ENCODE measurements at regions not wholly inside any gene's neighbourhood (a gene's known extent, or its start where the extent isn't known, plus 50 kb on each side); places are given as distances from the start of the nearest gene placed in this dataset.

DNA sequence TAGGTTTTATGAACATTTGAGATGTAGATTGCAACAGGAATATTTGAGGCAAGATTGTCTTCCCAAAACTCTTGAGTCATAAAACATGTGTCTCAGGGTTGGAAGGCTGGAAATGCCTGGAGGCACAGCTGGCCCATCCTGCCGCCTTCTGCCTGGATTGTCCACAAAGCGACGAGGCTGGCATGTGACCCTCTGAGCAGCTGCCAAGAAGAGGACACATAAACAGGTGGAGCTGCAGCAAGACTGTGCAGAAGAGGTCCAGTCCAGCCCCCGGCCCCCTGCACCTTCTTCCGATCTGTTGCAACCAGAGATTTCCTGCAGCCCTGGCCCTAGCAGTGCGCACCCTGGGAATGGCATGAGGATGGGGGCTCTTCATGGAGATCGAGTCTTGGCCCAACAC, 101.9 kb upstream of the BCOR start:
- in situ Hi-C loops (cut with MboI; ENCODE audit: low sequenced_read_pairs): no loop called here

DNA sequence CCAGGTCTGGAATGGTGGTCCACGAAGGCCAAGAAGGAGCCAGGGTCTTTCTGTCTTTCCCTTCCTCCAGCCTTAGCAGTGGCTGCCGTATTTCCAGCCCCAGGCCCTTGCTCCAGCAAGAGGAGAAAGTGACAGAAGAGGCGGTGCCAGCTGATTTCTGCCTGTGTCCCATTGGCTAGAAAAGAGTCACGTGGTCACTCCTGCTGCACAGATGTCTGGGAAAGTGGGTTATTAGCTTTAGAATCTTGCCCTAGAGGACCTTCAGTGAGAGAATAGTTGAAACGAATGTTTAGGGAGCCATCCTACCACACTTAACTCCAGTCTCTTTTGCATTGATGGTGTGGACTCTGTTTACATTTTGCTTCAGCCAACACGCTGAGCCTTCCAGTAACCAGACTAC, 99.3 kb upstream of the BCOR start:
- in situ Hi-C loops (cut with MboI; ENCODE audit: low sequenced_read_pairs): no loop called here

DNA sequence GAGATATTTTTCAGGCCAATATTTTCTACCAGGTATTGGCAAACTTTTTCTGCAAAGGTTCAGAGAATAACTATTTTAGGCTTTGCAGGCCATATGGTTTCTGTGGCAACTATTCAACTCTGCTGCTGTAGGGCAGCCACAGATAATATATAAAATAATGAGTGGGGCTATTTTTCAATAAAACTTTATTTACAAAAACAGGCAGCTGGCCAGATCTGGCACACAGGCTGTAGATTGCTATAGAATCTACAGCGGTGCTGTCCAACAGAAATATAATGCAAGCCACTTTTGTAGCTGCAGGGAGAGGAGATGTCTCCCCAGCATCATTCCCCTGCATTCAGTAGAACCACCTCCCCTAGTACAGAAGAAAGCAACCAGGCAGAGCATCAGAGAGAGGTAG, 97.6 kb upstream of the BCOR start:
- in situ Hi-C loops (cut with MboI; ENCODE audit: low sequenced_read_pairs): no loop called here

DNA sequence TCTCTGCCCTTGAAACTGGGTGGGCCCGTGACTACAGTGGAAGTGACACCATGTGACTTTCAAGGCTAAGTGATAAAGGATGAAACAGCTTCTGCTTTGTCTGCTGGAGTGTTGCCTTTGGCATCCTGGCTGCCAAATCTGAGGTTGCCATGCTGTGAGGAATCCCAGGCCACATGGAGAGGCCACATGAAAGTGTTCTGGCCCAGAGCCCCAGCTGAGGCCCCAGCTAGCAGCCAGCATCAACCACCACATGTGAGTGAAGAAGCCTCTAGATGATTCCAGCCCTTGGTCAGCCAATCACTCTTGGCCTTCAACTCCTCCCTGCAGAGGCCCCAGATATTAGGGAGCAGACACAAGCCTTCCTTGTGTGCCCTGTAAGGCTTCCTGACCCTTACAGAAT, 94.4 kb upstream of the BCOR start:
- in situ Hi-C loops (cut with MboI; ENCODE audit: low sequenced_read_pairs): no loop called here

DNA sequence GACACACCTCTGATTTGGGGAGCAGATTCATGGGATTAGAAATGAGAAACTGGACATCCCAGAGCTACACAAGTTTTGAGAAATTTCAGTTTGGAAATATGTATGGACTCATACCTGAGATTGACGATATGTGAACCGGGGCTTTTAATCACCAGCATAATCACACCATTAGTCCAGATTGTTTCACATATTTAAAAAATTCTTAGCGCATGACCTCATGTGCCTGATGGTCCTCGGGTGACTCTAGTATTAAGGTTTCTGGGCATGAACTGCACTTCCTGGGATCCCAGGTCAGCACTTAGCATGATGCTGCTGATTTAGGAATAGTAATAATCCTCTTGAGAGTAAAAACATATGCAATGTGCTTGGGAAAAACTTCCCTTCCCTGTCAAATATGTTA, 91.9 kb upstream of the BCOR start:
- in situ Hi-C loops (cut with MboI; ENCODE audit: low sequenced_read_pairs): no loop called here

DNA sequence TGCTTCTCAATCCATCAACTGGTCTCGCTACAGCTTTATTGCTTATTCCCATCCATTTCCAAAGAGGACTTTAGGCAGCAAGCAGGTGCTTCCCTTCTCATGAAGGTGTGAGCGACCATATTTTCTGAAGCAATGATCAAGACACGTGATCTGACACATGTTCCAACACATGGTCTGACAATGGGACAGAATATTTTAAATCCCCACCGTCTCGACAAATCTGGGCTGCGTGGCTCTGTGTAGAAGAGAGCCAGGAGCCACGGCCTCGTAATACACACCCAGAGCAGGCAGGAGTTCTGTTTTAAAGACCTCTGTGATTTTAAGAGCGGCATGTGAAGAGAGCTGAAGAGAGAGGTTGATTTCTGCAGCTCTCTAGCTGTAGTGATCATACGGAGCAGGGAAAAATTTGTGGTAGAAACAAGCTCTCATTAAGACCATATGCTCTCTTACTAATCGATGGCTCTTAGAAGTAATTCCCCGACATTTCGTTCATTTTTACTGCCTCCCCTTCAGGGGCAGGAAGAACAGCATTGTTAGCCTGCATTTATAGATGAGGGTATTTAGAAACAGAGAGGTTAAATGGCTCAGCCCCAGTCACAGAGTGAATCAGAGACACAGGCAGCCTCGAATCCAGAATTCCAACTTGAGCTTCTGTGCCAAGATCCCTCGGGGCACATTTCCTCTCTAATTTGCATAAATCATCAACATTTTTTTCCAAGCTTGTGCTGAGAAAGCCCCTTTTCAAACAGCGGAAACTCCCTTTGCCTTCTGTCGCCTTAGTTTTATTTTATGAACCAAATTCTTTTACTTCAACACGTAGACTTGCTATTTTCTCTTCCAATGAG, 91.0 kb upstream of the BCOR start:
- in situ Hi-C loops (cut with MboI; ENCODE audit: low sequenced_read_pairs): no loop called here

DNA sequence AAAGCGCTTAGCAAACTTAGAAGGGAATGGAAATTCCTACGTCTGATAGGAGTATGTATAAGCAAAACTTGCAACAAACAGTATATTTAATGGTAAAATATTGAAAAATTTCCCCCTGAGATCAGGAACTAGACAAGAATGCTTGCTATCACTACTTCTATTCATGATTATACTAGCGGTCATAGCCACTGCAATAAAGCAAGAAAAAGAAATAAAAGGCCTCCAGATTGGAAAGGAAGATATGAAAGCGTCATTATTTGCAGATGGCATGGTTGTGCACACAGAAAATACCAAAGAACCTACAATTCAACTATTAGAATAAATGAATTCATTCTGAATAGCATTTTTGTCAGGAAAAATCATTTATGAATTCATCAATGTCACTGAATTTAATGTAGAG, 87.2 kb upstream of the BCOR start:
- in situ Hi-C loops (cut with MboI; ENCODE audit: low sequenced_read_pairs): no loop called here

DNA sequence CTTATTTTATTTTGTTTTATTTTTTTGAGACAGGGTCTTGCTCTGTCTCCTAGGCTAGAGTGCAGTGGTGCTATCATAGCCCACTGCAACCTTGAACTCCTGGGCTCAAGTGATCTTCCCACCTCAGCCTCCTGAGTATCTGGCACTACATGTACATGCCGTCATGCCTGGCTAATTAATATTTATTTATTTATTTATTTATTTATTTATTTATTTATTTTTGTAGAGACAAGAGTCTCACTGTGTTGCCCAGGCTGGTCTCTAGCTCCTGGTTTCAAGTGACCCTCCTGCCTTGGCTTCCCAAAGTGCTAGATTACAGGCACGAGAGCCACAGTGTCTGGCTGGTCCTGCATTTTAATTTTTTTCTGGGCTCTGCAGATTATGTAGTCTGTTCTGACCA, 84.9 kb upstream of the BCOR start:
- in situ Hi-C loops (cut with MboI; ENCODE audit: low sequenced_read_pairs): no loop called here

DNA sequence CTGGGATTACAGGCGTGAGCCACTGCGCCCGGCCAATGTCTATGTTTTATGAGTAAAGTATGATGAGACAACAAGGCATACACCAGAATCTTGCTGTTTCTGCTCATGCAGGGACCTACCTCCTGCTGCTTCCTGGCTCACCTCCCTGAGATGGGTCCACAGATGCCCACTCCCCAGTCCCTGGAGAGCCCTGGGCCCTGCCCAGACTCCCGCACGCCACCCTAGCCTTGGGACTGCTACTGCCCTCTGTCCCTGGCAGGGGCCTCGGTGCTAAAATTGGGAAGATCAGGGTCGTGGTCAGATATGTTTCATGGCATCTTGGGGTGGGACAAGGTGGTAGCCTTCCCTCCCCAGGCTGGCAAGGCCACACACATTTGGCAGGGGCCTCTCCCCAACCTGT, 84.3 kb upstream of the BCOR start:
- in situ Hi-C loops (cut with MboI; ENCODE audit: low sequenced_read_pairs): no loop called here

DNA sequence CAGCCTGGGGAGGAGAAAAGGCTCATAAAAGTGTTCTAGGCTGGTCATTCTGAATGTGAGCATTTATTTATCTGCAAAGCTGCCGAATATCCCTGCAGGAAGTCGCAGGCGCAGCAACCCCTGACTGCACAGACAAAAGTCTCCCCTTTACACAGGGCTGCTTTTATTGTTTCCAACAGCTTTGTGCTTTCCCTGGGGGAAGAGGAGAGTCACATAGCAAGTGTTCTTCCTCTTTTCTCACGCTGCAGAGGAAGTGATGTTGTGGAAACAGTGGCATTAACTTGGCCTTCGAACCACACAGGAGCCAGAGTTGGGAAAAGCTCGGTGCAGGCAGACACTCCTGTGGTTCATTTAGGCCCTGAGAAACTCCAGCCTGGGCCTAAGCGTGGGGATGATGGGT, 81.5 kb upstream of the BCOR start:
- in situ Hi-C loops (cut with MboI; ENCODE audit: low sequenced_read_pairs): no loop called here

DNA sequence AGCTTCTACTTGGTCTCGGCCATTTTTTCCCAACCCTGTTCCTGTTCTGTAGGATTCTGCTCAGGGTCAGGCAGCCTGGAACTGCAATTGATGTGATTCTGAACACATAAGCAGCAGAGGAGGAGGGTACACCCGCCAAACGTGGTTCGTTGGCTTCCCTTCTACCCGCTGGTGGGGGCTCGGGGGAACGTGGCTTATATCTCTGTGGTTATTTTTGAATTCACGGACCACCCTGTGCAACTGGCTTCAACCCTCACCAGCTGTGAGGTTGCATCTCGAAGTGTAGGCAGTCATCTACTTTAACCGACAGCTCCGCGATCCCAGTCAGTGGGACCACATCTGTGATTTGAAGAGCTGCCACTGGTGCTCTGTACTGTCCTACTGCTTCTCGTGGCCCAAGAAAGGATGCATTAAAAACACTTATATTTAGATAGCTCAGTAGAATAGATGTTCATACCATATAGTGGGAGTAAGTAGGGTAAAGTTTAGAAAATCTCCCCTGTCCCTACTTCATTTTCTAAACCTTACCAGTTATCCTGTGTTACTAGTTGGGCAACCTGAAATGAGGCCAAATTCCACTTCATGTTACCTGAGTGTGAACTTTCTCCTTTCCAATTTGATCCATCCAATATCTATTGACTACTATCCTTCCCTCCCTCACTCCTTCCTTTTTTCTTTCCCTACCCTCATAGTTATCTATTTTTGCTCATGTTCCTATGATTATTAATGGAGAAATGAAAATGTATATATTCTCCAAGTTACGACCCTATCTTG, 80.4 kb upstream of the BCOR start:
- in situ Hi-C loops (cut with MboI; ENCODE audit: low sequenced_read_pairs): no loop called here

DNA sequence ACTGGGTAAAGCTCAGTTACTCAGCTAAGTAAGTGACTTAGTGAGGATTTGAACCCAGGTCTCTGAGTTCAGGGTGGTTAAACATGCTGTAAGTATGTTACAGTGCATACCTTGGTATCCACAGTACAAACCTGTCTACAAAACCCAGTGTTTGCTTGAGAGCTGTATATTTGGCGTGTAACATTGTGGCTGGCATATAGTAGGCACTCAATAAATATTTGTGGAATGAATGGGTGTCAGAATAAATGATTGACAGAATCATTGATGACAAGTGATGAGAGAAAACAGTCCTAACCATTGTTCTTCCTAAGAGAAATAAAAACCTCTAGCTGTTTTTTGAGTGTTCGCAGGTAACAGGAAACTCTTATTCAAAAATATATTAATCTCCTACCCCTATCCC, 79.7 kb upstream of the BCOR start:
- in situ Hi-C loops (cut with MboI; ENCODE audit: low sequenced_read_pairs): no loop called here

DNA sequence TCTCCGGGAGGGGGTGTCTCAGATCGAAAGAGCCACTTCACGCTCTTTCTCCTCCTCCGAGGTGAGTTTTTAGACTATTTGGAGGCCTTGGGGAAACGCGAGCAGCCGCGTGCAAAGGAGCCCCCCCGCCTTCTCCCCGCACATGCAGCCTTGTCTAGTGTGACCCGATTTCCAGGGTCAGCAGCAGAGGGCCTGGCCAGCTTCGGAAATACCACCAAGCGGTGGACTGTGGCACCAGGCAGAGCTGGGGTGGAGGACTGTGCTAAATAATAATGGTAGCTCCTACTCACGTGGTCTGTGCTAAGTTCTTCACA, 79.3 kb upstream of the BCOR start:
- in situ Hi-C loops (cut with MboI; ENCODE audit: low sequenced_read_pairs): no loop called here

DNA sequence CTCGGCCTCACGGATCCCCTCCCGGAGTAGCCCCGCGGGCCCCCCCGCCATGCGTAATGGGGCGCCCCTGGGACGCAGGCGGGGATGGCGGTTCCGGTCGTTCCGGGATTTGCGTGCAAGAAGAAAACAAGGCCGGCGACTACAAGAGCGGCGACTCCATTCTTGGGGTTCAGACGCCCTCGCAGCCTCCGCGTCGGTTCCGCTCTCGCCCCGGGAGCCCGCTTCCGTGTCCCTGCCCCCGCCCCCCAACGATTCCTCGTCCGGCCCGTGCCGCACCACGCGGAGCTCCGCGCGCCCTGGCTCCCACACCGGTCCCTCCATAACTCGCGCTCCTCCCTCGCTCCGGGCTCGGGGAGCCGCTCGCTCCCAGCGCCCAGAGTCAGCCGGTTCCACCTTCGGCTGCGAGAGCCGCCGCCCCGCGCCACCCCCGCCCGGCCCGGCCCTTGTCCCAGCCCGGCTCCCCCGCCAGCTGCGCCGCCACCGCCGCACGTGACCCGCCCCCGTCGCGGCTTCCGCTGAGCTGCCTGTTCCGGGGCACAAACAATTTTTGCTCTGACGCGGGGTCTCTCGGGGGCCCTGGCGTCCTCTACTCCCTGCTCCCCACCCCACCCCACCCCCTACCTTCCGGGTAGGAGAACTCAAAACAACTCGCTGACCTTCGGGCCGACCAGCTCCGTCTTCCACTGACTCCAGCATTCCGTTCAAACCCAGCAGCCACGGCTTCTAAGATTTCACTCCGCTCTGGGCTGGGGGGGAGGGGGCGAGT, 78.8 kb upstream of the BCOR start:
- in situ Hi-C loops (cut with MboI; ENCODE audit: low sequenced_read_pairs): no loop called here

DNA sequence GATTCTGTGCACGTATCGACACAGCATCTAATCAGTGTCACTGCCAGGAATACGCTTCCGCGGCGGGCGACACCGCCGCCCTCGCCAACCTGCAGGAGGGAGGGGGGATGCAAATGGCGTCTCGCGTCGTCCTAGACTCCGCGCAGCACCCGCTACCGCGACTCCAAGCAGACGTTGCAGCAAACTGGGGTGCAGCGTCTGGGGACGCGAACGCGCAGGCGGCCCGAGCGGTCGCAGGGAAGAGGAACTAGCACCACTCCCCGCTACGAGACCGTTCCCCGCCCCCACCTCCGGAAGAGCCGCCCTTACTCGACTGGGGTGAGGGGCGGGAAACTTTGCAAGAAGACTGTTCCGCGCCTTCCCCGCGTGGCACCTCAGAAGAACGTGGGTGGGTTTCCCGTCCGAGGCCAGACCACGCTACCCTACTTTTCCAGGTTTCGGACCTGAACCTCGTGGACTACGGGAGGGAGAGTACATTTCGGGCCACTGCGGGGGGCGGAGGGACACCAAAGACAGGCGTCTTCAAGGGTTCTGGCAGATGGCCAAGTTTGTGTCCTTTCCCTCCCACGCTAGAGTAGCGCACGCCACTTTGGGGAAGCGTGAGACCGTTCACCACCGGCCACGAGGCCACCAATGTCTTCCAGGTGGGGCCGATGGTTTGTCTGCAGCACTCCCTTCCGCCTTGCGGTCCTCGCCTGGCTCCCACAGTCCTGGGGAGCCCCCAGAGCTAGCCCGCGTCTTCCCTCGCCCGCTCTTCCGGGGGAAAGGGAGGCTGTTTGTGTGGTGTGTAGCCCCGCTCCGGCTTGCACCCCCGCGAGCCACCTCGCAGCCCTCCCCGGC, 78.0 kb upstream of the BCOR start:
- in situ Hi-C loops (cut with MboI; ENCODE audit: low sequenced_read_pairs): no loop called here

DNA sequence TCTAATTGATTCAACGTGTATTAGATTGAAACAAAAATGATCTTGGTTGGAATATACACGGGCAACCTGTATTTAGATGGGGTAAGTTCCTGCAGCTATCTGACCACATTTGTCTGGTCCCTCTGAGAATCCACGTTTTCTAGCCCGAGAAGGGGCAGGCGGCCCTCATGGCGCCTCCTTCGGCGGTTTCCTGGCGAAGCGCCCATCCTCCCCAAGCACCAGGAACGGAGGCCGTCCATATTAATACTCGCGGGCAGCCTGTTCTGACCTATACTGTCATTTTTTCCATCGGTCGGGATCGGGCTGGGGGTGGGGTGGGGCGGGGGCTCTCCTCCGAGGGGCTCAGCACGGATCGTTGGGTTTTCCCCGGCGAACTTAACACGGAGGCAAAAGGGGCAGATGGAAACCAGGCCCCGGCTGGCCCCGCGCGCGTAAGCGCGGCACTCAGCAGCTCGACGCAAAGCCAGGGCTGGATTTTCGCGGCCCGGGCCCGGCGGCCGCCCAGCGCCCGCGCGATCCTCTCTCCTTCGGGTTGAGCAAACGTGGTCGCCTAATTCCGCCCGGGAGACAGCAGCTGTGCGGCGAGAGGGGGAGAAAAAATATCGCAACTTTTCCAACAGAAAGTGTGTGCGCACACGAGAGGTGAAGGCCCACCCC, 77.2 kb upstream of the BCOR start:
- in situ Hi-C loops (cut with MboI; ENCODE audit: low sequenced_read_pairs): no loop called here

DNA sequence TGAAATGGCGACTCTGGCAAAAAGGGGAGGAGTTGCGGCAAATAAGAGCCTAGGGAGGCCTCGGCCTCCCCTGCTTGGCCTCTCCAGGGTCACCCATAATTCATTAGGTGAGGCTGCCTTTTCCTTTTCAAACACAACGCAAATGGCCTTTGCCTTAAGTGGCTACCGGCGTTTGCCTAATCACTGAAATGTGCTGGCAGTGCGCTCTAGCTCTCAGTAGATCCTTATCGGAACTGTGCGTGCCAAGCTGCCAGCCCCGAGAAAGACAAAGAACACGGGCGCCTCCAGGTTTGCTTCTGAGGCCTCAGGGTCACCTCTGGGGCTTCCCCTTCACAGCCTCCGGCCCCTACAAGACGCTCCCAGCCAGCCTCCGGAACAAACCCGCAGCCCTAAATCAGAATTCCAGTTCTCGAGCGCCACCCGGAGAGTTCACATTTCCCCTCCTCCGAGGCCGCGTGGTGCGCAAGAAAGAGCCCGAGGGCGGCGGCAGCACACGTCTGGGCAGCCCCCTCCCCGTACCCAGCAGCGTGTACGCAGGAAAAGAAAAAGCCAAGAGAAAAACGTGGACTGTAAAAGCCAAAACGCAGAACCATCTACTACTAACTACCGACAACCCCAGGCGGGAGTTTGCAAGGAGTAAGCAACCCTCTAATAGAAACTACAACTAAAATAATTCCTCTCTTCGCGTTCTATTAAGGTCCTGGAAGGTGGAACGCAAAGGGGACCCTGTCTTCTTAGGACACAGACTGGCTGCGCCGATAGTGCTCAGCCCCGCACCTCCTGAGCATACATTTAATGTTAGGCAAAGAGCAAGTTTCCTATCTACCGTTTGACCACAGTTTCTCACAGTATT, 76.5 kb upstream of the BCOR start:
- in situ Hi-C loops (cut with MboI; ENCODE audit: low sequenced_read_pairs): no loop called here

DNA sequence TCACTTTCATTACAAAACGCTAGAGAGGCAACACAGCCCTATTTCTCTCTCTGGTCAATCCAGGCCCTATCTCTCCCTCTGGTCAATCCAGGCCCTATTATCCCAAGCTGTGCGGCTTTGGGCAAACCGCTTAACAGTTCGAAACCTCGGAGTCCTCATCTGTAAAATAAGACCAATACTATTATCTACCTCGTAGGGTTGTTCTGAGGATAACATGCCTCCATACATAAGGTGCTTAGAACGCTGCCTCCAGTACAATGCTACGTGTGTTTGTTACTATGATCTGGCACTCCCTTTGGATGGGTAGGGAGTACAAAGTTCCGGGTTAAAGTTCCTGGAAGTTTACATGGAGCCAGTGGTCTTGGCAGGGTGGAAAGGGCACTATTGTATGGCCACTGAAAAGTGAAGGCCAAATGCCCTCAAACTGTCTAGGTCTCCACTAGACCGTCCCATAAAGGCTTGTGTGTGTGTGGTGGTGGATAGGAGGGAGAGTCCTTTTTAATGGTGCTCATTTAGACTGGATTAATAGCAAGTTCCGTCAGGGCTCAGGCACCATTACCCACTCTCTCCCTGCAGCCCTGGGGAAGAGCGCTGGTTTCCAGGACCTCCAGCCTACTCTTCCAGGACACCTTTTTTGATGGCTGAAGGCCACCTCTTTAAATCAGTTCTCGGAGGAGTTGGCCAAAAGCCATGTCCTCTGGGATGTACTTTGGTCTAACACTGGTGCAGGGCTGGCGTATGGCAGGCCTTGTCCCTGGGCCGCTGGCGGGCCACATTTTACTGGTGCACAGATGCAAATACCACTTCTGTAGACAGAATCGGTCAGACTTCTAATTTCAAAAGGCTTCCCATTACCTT, 75.6 kb upstream of the BCOR start:
- in situ Hi-C loops (cut with MboI; ENCODE audit: low sequenced_read_pairs): no loop called here

All from HL-60/S4 treated with retinoic acid at 250 ng/mL for 4 days and 3 days (cell line).